OCI-LY1 (cell line): ENCODE measurements at regions not wholly inside any gene's neighbourhood (a gene's known extent, or its start where the extent isn't known, plus 50 kb on each side); places are given as distances from the start of the nearest gene placed in this dataset.

ENCODE experiments used
- H2AFZ ChIP-seq: fragments of 200-600 bp; sonication (generic), shearing (Covaris generic); 2 replicates; pipeline ENCODE4 v1.6.0; 2014; ENCODE audit warnings: antibody characterized with exemption, mild to moderate bottlenecking, low read length
- H3F3A ChIP-seq: fragments of 200-600 bp; sonication (generic), shearing (Covaris generic); 2 replicates; pipeline ENCODE4 v1.6.0; 2014; ENCODE audit warnings: mild to moderate bottlenecking, antibody characterized with exemption, low read length, moderate library complexity; ENCODE audit not compliant: insufficient read depth
- H3K27ac ChIP-seq: fragments of 200-600 bp; sonication (generic); 2 replicates; pipeline ENCODE4 v1.5.1; 2014; ENCODE audit warnings: low read length, mixed run types, mild to moderate bottlenecking, low read depth; ENCODE audit not compliant: poor library complexity, severe bottlenecking
- H3K27me3 ChIP-seq: fragments of 200-600 bp; sonication (generic); 2 replicates; pipeline ENCODE4 v1.6.0; 2014; ENCODE audit warnings: antibody characterized with exemption, mild to moderate bottlenecking, low read length, moderate library complexity; ENCODE audit not compliant: insufficient read depth
- H3K36me3 ChIP-seq: fragments of 200-600 bp; sonication (generic); 2 replicates; pipeline ENCODE4 v1.6.1; 2014; ENCODE audit warnings: mild to moderate bottlenecking, antibody characterized with exemption, low read length, moderate library complexity, mixed read lengths; ENCODE audit not compliant: insufficient read depth
- H3K4me1 ChIP-seq: fragments of 200-600 bp; sonication (generic); 2 replicates; pipeline ENCODE4 v1.5.1; 2014; ENCODE audit warnings: mild to moderate bottlenecking, low read length, moderate library complexity; ENCODE audit not compliant: insufficient read depth, severe bottlenecking
- H3K4me2 ChIP-seq: fragments of 200-600 bp; sonication (generic), shearing (Covaris generic); 2 replicates; pipeline ENCODE4 v1.6.1; 2014; ENCODE audit warnings: low read length
- H3K4me3 ChIP-seq: fragments of 200-600 bp; sonication (generic); 2 replicates; pipeline ENCODE4 v1.5.1; 2014; ENCODE audit warnings: low read length, low read depth, mild to moderate bottlenecking, mixed read lengths; ENCODE audit not compliant: poor library complexity, severe bottlenecking
- H3K79me2 ChIP-seq: fragments of 200-600 bp; shearing (Covaris generic); 2 replicates; pipeline ENCODE4 v1.6.1; 2016; ENCODE audit warnings: mixed run types, low read length, mixed read lengths; ENCODE audit not compliant: insufficient read depth
- H3K9ac ChIP-seq: fragments of 200-600 bp; sonication (generic), shearing (Covaris generic); 2 replicates; pipeline ENCODE4 v1.6.1; 2014; ENCODE audit warnings: mild to moderate bottlenecking, low read length, mixed read lengths
- H3K9me2 ChIP-seq: fragments of 200-600 bp; sonication (generic), shearing (Covaris generic); 2 replicates; pipeline ENCODE4 v1.6.1; 2014; ENCODE audit warnings: low read depth, mild to moderate bottlenecking, low read length, mixed read lengths
- H3K9me3 ChIP-seq: fragments of 200-600 bp; shearing (Covaris generic); 2 replicates; pipeline ENCODE4 v1.6.1; 2014; ENCODE audit warnings: low read length, mixed read lengths
- H4K20me1 ChIP-seq: fragments of 200-600 bp; sonication (generic), shearing (Covaris generic); 2 replicates; pipeline ENCODE4 v1.6.0; 2016; ENCODE audit warnings: mild to moderate bottlenecking, low read length; ENCODE audit not compliant: insufficient read depth
- CTCF ChIP-seq: fragments of 200-600 bp; sonication (generic), shearing (Covaris generic); IDR thresholded peaks from 2 replicates; pipeline ENCODE4 v1.5.1; 2017; ENCODE audit warnings: mild to moderate bottlenecking, antibody characterized with exemption, low read length, moderate library complexity, mixed read lengths
- EZH2 ChIP-seq: fragments of 200-600 bp; sonication (generic), shearing (Covaris generic); IDR thresholded peaks from 2 replicates; pipeline ENCODE4 v1.8.0; 2017; ENCODE audit warnings: borderline replicate concordance, mixed run types, mild to moderate bottlenecking, antibody characterized with exemption, low read length, moderate library complexity, mixed read lengths

GRCh38 chr11:105456950-105457349, 152.9 kb upstream of the GRIA4 start:
- Histone ChIP-seq H3K4me1 (no peaks in the 10 kb centered on the region), H3K4me2 (no peak overlapping the region), H3K9ac (no peak overlapping the region), H3K36me3 (no peaks in the 10 kb centered on the region), H4K20me1 (no peaks in the 10 kb centered on the region), H3K9me3 (no peaks in the 10 kb centered on the region), H3F3A (no peaks in the 10 kb centered on the region), H3K4me3 (no peak overlapping the region), H3K27ac (no peak overlapping the region), H3K79me2 (no peaks in the 10 kb centered on the region), H3K27me3 (no peaks in the 10 kb centered on the region), H3K9me2 (no peaks in the 10 kb centered on the region), H2AFZ (no peak overlapping the region)
- TF ChIP-seq EZH2, result no peak
- TF ChIP-seq CTCF, result peak; percentile 45; the same call in 1 of the 2 replicates

- no peaks in the 10 kb centered on the region for H3K27me3 ChIP-seq
- H4K20me1 ChIP-seq, result no peaks in the 10 kb centered on the region
- H3K4me3 ChIP-seq, result no peak overlapping the region
- TF ChIP-seq CTCF (no peak), EZH2 (no peak)
- no peaks in the 10 kb centered on the region for H3F3A ChIP-seq
- H2AFZ ChIP-seq, result no peak overlapping the region
- H3K4me2 ChIP-seq, result no peak overlapping the region
- no peaks in the 10 kb centered on the region for H3K9me2 ChIP-seq
- H3K36me3 ChIP-seq, result no peaks in the 10 kb centered on the region
- no peak overlapping the region for H3K9ac ChIP-seq
- H3K79me2 ChIP-seq, result no peaks in the 10 kb centered on the region
- no peaks in the 10 kb centered on the region for H3K4me1 ChIP-seq
- H3K27ac ChIP-seq, result no peak overlapping the region
- H3K9me3 ChIP-seq, result no peaks in the 10 kb centered on the region
These were observed 160.7 kb upstream of the GRIA4 start for GRCh38 chr11:105449100-105449734.

- no peak overlapping the region for H3K9ac ChIP-seq
- H2AFZ ChIP-seq, result no peak overlapping the region
- no peaks in the 10 kb centered on the region for H4K20me1 ChIP-seq
- H3K9me3 ChIP-seq, result no peaks in the 10 kb centered on the region
- no peaks in the 10 kb centered on the region for H3F3A ChIP-seq
- H3K79me2 ChIP-seq, result no peaks in the 10 kb centered on the region
- TF ChIP-seq EZH2 (no peak), CTCF (no peak)
- H3K4me1 ChIP-seq, result no peaks in the 10 kb centered on the region
- no peak overlapping the region for H3K27ac ChIP-seq
- H3K36me3 ChIP-seq, result no peaks in the 10 kb centered on the region
- H3K4me2 ChIP-seq, result no peak overlapping the region
- H3K27me3 ChIP-seq, result no peaks in the 10 kb centered on the region
- H3K9me2 ChIP-seq, result no peaks in the 10 kb centered on the region
- no peak overlapping the region for H3K4me3 ChIP-seq
These were observed 161.2 kb upstream of the GRIA4 start for GRCh38 chr11:105448703-105449079.
